ENCODE measurements at regions not wholly inside any gene's neighbourhood (a gene's known extent, or its start where the extent isn't known, plus 50 kb on each side); places are given as distances from the start of the nearest gene placed in this dataset.

- TF ChIP-seq CTCF (IDR thresholded peaks at IDR 0.05 in 4 of 5, conservative IDR thresholded peaks at IDR 0.05 in 1 of 5), result no peak
- TF ChIP-seq POLR2A (IDR thresholded peaks at IDR 0.05), result no peak
Observed at GRCh38 chr3:176609361-176609760, 587.9 kb downstream of the TBL1XR1 start.

Data from gastrocnemius medialis (tissue), 4 donors.